ENCODE measurements at regions not wholly inside any gene's neighbourhood (a gene's known extent, or its start where the extent isn't known, plus 50 kb on each side); places are given as distances from the start of the nearest gene placed in this dataset.

- DNase-seq, result no peak
Measured at GRCh38 chr7:110336423-110336822, 754.5 kb upstream of the LRRN3 start.

GRCh38 chr7:110337646-110338045 is 753.3 kb upstream of the LRRN3 start:
- no peak for DNase-seq

GRCh38 chr7:110347081-110347480 is 743.8 kb upstream of the LRRN3 start:
- DNase-seq, result peak; percentile 57

- DNase-seq, result no peak
Measured at GRCh38 chr7:110356438-110356837, 734.5 kb upstream of the LRRN3 start.

- no peak for DNase-seq
Measured at GRCh38 chr7:110358028-110358427, 732.9 kb upstream of the LRRN3 start.

GRCh38 chr7:110371709-110372108 is 719.2 kb upstream of the LRRN3 start:
- DNase-seq, result no peak

- DNase-seq, result no peak
Measured at GRCh38 chr7:110372685-110373084, 718.2 kb upstream of the LRRN3 start.

GRCh38 chr7:110373416-110373815 is 717.5 kb upstream of the LRRN3 start:
- no peak for DNase-seq

- no peak for DNase-seq
Measured at GRCh38 chr7:110373859-110374258, 717.1 kb upstream of the LRRN3 start.

GRCh38 chr7:110375068-110375467 is 715.9 kb upstream of the LRRN3 start:
- DNase-seq, result no peak

GRCh38 chr7:110382736-110383135 is 708.2 kb upstream of the LRRN3 start:
- DNase-seq, result no peak

GRCh38 chr7:110386006-110386405 is 704.9 kb upstream of the LRRN3 start:
- no peak for DNase-seq

GRCh38 chr7:110386913-110387312 is 704.0 kb upstream of the LRRN3 start:
- DNase-seq, result no peak

GRCh38 chr7:110387689-110388088 is 703.2 kb upstream of the LRRN3 start:
- DNase-seq, result no peak

GRCh38 chr7:110388457-110388856 is 702.5 kb upstream of the LRRN3 start:
- no peak for DNase-seq

- DNase-seq, result no peak
Measured at GRCh38 chr7:110396021-110396420, 694.9 kb upstream of the LRRN3 start.

GRCh38 chr7:110397927-110398660 is 692.8 kb upstream of the LRRN3 start:
- no peak for DNase-seq

- no peak for DNase-seq
Measured at GRCh38 chr7:110399421-110399820, 691.5 kb upstream of the LRRN3 start.

GRCh38 chr7:110400411-110400810 is 690.5 kb upstream of the LRRN3 start:
- DNase-seq, result no peak

GRCh38 chr7:110407242-110407641 is 683.7 kb upstream of the LRRN3 start:
- DNase-seq, result no peak

- DNase-seq, result no peak
Measured at GRCh38 chr7:110407706-110408105, 683.2 kb upstream of the LRRN3 start.

GRCh38 chr7:110412614-110413013 is 678.3 kb upstream of the LRRN3 start:
- no peak for DNase-seq

- no peak for DNase-seq
Measured at GRCh38 chr7:110413038-110413437, 677.9 kb upstream of the LRRN3 start.

GRCh38 chr7:110417611-110418010 is 673.3 kb upstream of the LRRN3 start:
- no peak for DNase-seq

GRCh38 chr7:110418659-110419280 is 672.2 kb upstream of the LRRN3 start:
- DNase-seq, result no peak

Measured in SHP77 treated with DMSO at 0.1 percent for 48 hours (cell line).